ENCODE measurements at regions not wholly inside any gene's neighbourhood (a gene's known extent, or its start where the extent isn't known, plus 50 kb on each side); places are given as distances from the start of the nearest gene placed in this dataset.

- no peak for DNase-seq (ENCODE audit: extremely low read depth, low read depth)
- TF ChIP-seq CTCF (IDR thresholded peaks at IDR 0.05; ENCODE audit: low read depth, low read length), result no peak
These were observed 279.5 kb upstream of the PARD3B start for GRCh38 chr2:204265681-204266181.

GRCh38 chr2:204268458-204268857 lies 276.8 kb upstream of the PARD3B start:
- TF ChIP-seq CTCF (IDR thresholded peaks at IDR 0.05; ENCODE audit: low read depth, low read length), result no peak; the same call in 1 of the 2 replicates
- DNase-seq (ENCODE audit: extremely low read depth, low read depth), result no peak

GRCh38 chr2:204268971-204269370 lies 276.3 kb upstream of the PARD3B start:
- DNase-seq (ENCODE audit: extremely low read depth, low read depth), result no peak
- no peak for TF ChIP-seq CTCF (IDR thresholded peaks at IDR 0.05; ENCODE audit: low read depth, low read length)

- no peak for DNase-seq (ENCODE audit: extremely low read depth, low read depth)
- TF ChIP-seq CTCF (IDR thresholded peaks at IDR 0.05; ENCODE audit: low read depth, low read length), result no peak
These were observed 273.2 kb upstream of the PARD3B start for GRCh38 chr2:204272089-204272488.

- no peak for DNase-seq (ENCODE audit: extremely low read depth, low read depth)
- TF ChIP-seq CTCF (IDR thresholded peaks at IDR 0.05; ENCODE audit: low read depth, low read length), result no peak
These were observed 272.5 kb upstream of the PARD3B start for GRCh38 chr2:204272610-204273287.

- TF ChIP-seq CTCF (IDR thresholded peaks at IDR 0.05; ENCODE audit: low read depth, low read length), result no peak
- no peak for DNase-seq (ENCODE audit: extremely low read depth, low read depth)
These were observed 270.8 kb upstream of the PARD3B start for GRCh38 chr2:204274429-204274828.

GRCh38 chr2:204274991-204275390 lies 270.3 kb upstream of the PARD3B start:
- no peak for TF ChIP-seq CTCF (IDR thresholded peaks at IDR 0.05; ENCODE audit: low read depth, low read length)
- no peak for DNase-seq (ENCODE audit: extremely low read depth, low read depth)

All from AG09319 (cell line).